DOHH2 (cell line): ENCODE measurements at regions not wholly inside any gene's neighbourhood (a gene's known extent, or its start where the extent isn't known, plus 50 kb on each side); places are given as distances from the start of the nearest gene placed in this dataset.

Experiments
- H3F3A ChIP-seq: fragments of 200-600 bp; sonication (generic), shearing (Covaris generic); 2 replicates; pipeline ENCODE4 v1.6.0; 2016; ENCODE audit warnings: antibody characterized with exemption, mild to moderate bottlenecking; ENCODE audit not compliant: control insufficient read depth, insufficient read depth
- H3K27ac ChIP-seq: fragments of 200-600 bp; sonication (generic); 2 replicates; pipeline ENCODE4 v1.5.1; 2014; ENCODE audit warnings: low read depth, mild to moderate bottlenecking, low read length, moderate library complexity
- H3K27me3 ChIP-seq: fragments of 200-600 bp; sonication (generic); 2 replicates; pipeline ENCODE4 v1.6.1; 2014; ENCODE audit warnings: mild to moderate bottlenecking, low read length, mixed read lengths; ENCODE audit not compliant: control insufficient read depth
- H3K36me3 ChIP-seq: fragments of 200-600 bp; sonication (generic); 2 replicates; pipeline ENCODE4 v1.6.1; 2014; ENCODE audit warnings: mild to moderate bottlenecking, low read length, moderate library complexity, mixed read lengths; ENCODE audit not compliant: control insufficient read depth
- H3K4me1 ChIP-seq: fragments of 200-600 bp; sonication (generic); 2 replicates; pipeline ENCODE4 v1.6.1; 2014; ENCODE audit warnings: mild to moderate bottlenecking, low read length, mixed read lengths; ENCODE audit not compliant: control insufficient read depth
- H3K4me2 ChIP-seq: fragments of 200-600 bp; sonication (generic); 2 replicates; pipeline ENCODE4 v1.6.0; 2014; ENCODE audit warnings: mild to moderate bottlenecking, low read length, moderate library complexity
- H3K4me3 ChIP-seq: fragments of 200-600 bp; sonication (generic); 2 replicates; pipeline ENCODE4 v1.5.1; 2014; ENCODE audit warnings: mild to moderate bottlenecking, low read length, mixed read lengths
- H3K79me2 ChIP-seq: fragments of 200-600 bp; sonication (generic); 2 replicates; pipeline ENCODE4 v1.6.1; 2014; ENCODE audit warnings: mild to moderate bottlenecking, low read length, mixed read lengths; ENCODE audit not compliant: control insufficient read depth
- H3K9me2 ChIP-seq: fragments of 200-600 bp; sonication (generic); replicated peaks from 2 replicates; pipeline ENCODE4 v1.6.1; 2014; ENCODE audit warnings: mild to moderate bottlenecking, low read length, mixed read lengths; ENCODE audit not compliant: control insufficient read depth
- H3K9me3 ChIP-seq: fragments of 200-600 bp; sonication (generic); 2 replicates; pipeline ENCODE4 v1.6.1; 2014; ENCODE audit warnings: antibody characterized with exemption, low read length, mixed read lengths; ENCODE audit not compliant: control insufficient read depth, insufficient read depth
- H4K20me1 ChIP-seq: fragments of 200-600 bp; sonication (generic); 2 replicates; pipeline ENCODE4 v1.6.0; 2014; ENCODE audit warnings: low read depth, mild to moderate bottlenecking, antibody characterized with exemption, low read length, moderate library complexity; ENCODE audit not compliant: control insufficient read depth, insufficient read depth
- CTCF ChIP-seq: fragments of 200-600 bp; sonication (generic); IDR thresholded peaks from one replicate; pipeline ENCODE4 v1.5.1; 2014; ENCODE audit warnings: antibody characterized with exemption, mild to moderate bottlenecking, low read depth, low read length; ENCODE audit not compliant: poor library complexity, severe bottlenecking
- EZH2phosphoT487 ChIP-seq: fragments of 200-600 bp; sonication (generic); IDR thresholded peaks from 2 replicates; pipeline ENCODE4 v1.6.1; 2017; ENCODE audit warnings: borderline replicate concordance, mild to moderate bottlenecking, antibody characterized with exemption, low read length, moderate library complexity, mixed read lengths

GRCh38 chr15:53160092-53160704 is 370.1 kb upstream of the ONECUT1 start:
- Histone ChIP-seq H3K27ac (no peak overlapping the region), H3K9me3 (no peaks in the 10 kb centered on the region), H3K27me3 (no peaks in the 10 kb centered on the region), H3K4me2 (no peak overlapping the region), H4K20me1 (no peaks in the 10 kb centered on the region), H3K4me1 (no peaks in the 10 kb centered on the region), H3F3A (no peaks in the 10 kb centered on the region), H3K9me2 (no peaks in the 10 kb centered on the region), H3K79me2 (no peaks in the 10 kb centered on the region), H3K4me3 (no peak overlapping the region), H3K36me3 (no peaks in the 10 kb centered on the region)
- TF ChIP-seq EZH2phosphoT487 (no peak), CTCF (no peak)

GRCh38 chr15:53159458-53159857 is 369.3 kb upstream of the ONECUT1 start:
- H3K4me2 ChIP-seq, result no peak overlapping the region
- no peak overlapping the region for H3K27ac ChIP-seq
- no peaks in the 10 kb centered on the region for H3K9me3 ChIP-seq
- H3K27me3 ChIP-seq, result no peaks in the 10 kb centered on the region
- TF ChIP-seq EZH2phosphoT487 (no peak), CTCF (no peak)
- H3K79me2 ChIP-seq, result no peaks in the 10 kb centered on the region
- no peaks in the 10 kb centered on the region for H3K9me2 ChIP-seq
- H4K20me1 ChIP-seq, result no peaks in the 10 kb centered on the region
- no peak overlapping the region for H3K4me3 ChIP-seq
- no peaks in the 10 kb centered on the region for H3F3A ChIP-seq
- H3K4me1 ChIP-seq, result no peaks in the 10 kb centered on the region
- H3K36me3 ChIP-seq, result no peaks in the 10 kb centered on the region

GRCh38 chr15:53158995-53159394 is 368.9 kb upstream of the ONECUT1 start:
- Histone ChIP-seq H3K4me2 (no peak overlapping the region), H3K4me3 (no peak overlapping the region)
- no peak for TF ChIP-seq EZH2phosphoT487
- TF ChIP-seq CTCF, result no peak

More at GRCh38 chr15:53158995-53159394, 368.9 kb upstream of the ONECUT1 start:
- Histone ChIP-seq H3K4me1 (no peaks in the 10 kb centered on the region), H3F3A (no peaks in the 10 kb centered on the region), H3K9me2 (no peaks in the 10 kb centered on the region), H3K27me3 (no peaks in the 10 kb centered on the region), H3K9me3 (no peaks in the 10 kb centered on the region), H4K20me1 (no peaks in the 10 kb centered on the region), H3K36me3 (no peaks in the 10 kb centered on the region), H3K27ac (no peak overlapping the region), H3K79me2 (no peaks in the 10 kb centered on the region)
